ENCODE measurements at regions not wholly inside any gene's neighbourhood (a gene's known extent, or its start where the extent isn't known, plus 50 kb on each side); places are given as distances from the start of the nearest gene placed in this dataset.

GRCh38 chr6:14689639-14690038, 556.2 kb upstream of the JARID2 start:
- TF ChIP-seq CTCF (IDR thresholded peaks at IDR 0.05) = no peak
- TF ChIP-seq USF2 (IDR thresholded peaks at IDR 0.05; ENCODE audit: borderline replicate concordance, low read depth, low read length) = no peak
- TF ChIP-seq FOSL2 (IDR thresholded peaks at IDR 0.05; ENCODE audit: borderline replicate concordance, low read depth) = no peak
- no peak for TF ChIP-seq GABPA (IDR thresholded peaks at IDR 0.05; ENCODE audit: low read depth)
- TF ChIP-seq, protein P1, sequence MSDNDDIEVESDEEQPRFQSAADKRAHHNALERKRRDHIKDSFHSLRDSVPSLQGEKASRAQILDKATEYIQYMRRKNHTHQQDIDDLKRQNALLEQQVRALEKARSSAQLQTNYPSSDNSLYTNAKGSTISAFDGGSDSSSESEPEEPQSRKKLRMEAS (IDR thresholded peaks at IDR 0.05; ENCODE audit: low read depth) = no peak
- TF ChIP-seq REST (IDR thresholded peaks at IDR 0.05; ENCODE audit: low read depth, low read length) = no peak
- TF ChIP-seq, protein P2, sequence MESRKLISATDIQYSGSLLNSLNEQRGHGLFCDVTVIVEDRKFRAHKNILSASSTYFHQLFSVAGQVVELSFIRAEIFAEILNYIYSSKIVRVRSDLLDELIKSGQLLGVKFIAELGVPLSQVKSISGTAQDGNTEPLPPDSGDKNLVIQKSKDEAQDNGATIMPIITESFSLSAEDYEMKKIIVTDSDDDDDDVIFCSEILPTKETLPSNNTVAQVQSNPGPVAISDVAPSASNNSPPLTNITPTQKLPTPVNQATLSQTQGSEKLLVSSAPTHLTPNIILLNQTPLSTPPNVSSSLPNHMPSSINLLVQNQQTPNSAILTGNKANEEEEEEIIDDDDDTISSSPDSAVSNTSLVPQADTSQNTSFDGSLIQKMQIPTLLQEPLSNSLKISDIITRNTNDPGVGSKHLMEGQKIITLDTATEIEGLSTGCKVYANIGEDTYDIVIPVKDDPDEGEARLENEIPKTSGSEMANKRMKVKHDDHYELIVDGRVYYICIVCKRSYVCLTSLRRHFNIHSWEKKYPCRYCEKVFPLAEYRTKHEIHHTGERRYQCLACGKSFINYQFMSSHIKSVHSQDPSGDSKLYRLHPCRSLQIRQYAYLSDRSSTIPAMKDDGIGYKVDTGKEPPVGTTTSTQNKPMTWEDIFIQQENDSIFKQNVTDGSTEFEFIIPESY (IDR thresholded peaks at IDR 0.05; ENCODE audit: borderline replicate concordance, low read depth) = no peak
- no peak for TF ChIP-seq RCOR1 (IDR thresholded peaks at IDR 0.05; ENCODE audit: low read length)
- TF ChIP-seq EP300 (IDR thresholded peaks at IDR 0.05; ENCODE audit: borderline replicate concordance in 1 of 2, low read depth in 1 of 2, low read length in 1 of 2) = no peak
- TF ChIP-seq EZH2phosphoT487 (IDR thresholded peaks at IDR 0.05; ENCODE audit: borderline replicate concordance, low read depth) = no peak

All from SK-N-SH (cell line).